Pancreas (tissue), 10 donors: ENCODE measurements at regions not wholly inside any gene's neighbourhood (a gene's known extent, or its start where the extent isn't known, plus 50 kb on each side); places are given as distances from the start of the nearest gene placed in this dataset.

Source experiments
- ATAC-seq, 4 donors: fragments of 200-7000 bp; cut with Tn5 transposase; one replicate each; pipeline versions ENCODE4 v1.8.0 to v1.9.1; 2020; ENCODE audit warnings: mild to moderate bottlenecking in 4 of 4, moderate library complexity in 4 of 4
- DNase-seq, 6 donors: peaks; one replicate each; pipeline ENCODE4 v3.0.0-alpha.2; 2020
- FAIRE-seq: peaks from 2 replicates; lab custom pipeline; 2012; peaks lifted over from hg19 to GRCh38; lab: Jason Lieb, UNC
- H3K27ac ChIP-seq, 4 donors: fragments of 200-600 bp; sonication (generic); 1 replicate in 3 of 4; 2 replicates in 1 of 4; pipeline versions ENCODE4 v1.5.0 to v1.8.0; 2020
- H3K27me3 ChIP-seq, 4 donors: fragments of 200-600 bp; one replicate each; pipeline ENCODE4 v1.8.0; 2021
- H3K36me3 ChIP-seq, 3 donors: fragments of 200-600 bp; sonication (generic) in 1 of 3; one replicate each; pipeline versions ENCODE4 v1.5.0 to v1.8.0; 2020 to 2021
- H3K4me1 ChIP-seq, 3 donors: fragments of 200-600 bp; one replicate each; pipeline ENCODE4 v1.8.0; 2021
- H3K4me3 ChIP-seq, 4 donors: fragments of 200-600 bp; sonication (generic) in 2 of 4; one replicate each; pipeline versions ENCODE4 v1.5.0 to v1.8.0; 2020 to 2021
- H3K9me3 ChIP-seq, 4 donors: fragments of 200-600 bp; one replicate each; pipeline ENCODE4 v1.8.0; 2021
- CTCF ChIP-seq, 4 donors: fragments of 200-600 bp; sonication (generic) in 3 of 4; IDR thresholded peaks; one replicate each; pipeline versions ENCODE4 v1.5.0 to v1.8.0; 2021; ENCODE audit warnings: antibody characterized with exemption in 4 of 4
- WGBS, 2 donors: extraction: QIAGEN DNeasy Blood & Tissue Kit; methylation state at CpG; one replicate each; pipeline ENCODE4 v1.1.7; 2013; 5-methylcytosine and 5-hydroxymethylcytosine counted together
- intact Hi-C, 3 donors: fragments of 100-400 bp; cut with DNase I; formaldehyde crosslinking; loops; one replicate each; pipeline versions ENCODE4 v1.11.1 to v1.14.2; 2022
- donor health status: healthy with polysubstance abuse.
- donor health status: DM: no; HTN: no; CAD: no; lungs with moderate emphysema.
- donor health status: DM: no; HTN: no; CAD: no.
- donor health status: control.
- donor health status: control.
- donor health status: Bipolar disorder and iron deficiency.
- donor health status: DM: yes; HTN: yes; CAD: no.
- donor health status: DM: no; HTN: no; CAD: no.
- donor health status: DM: no; HTN: no; CAD: no.
- donor health status: DM: yes; HTN: yes; CAD: no.

DNA sequence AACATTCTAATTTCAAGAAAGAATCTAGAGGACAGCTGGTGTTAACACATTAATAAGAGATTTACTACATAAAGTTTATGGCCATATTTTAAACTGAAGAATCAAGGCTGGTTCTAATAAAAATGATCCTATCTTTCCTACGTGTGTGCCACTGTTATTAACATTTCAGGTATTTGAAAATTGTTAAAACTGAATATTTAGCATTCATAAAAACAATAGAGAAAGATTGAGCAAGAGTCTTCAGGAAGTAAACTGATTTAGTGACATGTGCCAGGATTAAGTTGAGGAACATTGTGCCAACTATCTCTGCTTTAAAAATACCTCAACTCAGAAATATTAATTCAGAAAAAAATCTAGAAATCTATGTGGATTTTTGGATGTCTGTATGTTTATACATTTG is 810.1 kb downstream of the FAT4 start:
- ATAC-seq (no peak), FAIRE-seq (no peak), DNase-seq (no peak)
- Histone ChIP-seq H3K36me3 (no peaks in the 10 kb centered on the region), H3K27me3 (no peaks in the 10 kb centered on the region), H3K9me3 (no peaks in the 10 kb centered on the region), H3K4me1 (no peaks in the 10 kb centered on the region), H3K4me3 (no peak overlapping the region), H3K27ac (no peak overlapping the region)
- intact Hi-C loops: no loop called here
- no peak for TF ChIP-seq CTCF (IDR thresholded peaks at IDR 0.05)
- WGBS, 2 donors: 4 to 15% methylated on average over 1 of the region's 1 CpG

GRCh38 chr4:126130215-126130614 is 815.5 kb downstream of the FAT4 start:
- DNase-seq (no peak), ATAC-seq (no peak), FAIRE-seq (no peak)
- H3K4me1 ChIP-seq: no peaks in the 10 kb centered on the region
- intact Hi-C loops: no loop called here
- no peak overlapping the region for H3K4me3 ChIP-seq
- no peak for TF ChIP-seq CTCF (IDR thresholded peaks at IDR 0.05)
- H3K27ac ChIP-seq: no peak overlapping the region
- no peaks in the 10 kb centered on the region for H3K27me3 ChIP-seq
- H3K9me3 ChIP-seq: no peaks in the 10 kb centered on the region
- H3K36me3 ChIP-seq: no peaks in the 10 kb centered on the region

DNA sequence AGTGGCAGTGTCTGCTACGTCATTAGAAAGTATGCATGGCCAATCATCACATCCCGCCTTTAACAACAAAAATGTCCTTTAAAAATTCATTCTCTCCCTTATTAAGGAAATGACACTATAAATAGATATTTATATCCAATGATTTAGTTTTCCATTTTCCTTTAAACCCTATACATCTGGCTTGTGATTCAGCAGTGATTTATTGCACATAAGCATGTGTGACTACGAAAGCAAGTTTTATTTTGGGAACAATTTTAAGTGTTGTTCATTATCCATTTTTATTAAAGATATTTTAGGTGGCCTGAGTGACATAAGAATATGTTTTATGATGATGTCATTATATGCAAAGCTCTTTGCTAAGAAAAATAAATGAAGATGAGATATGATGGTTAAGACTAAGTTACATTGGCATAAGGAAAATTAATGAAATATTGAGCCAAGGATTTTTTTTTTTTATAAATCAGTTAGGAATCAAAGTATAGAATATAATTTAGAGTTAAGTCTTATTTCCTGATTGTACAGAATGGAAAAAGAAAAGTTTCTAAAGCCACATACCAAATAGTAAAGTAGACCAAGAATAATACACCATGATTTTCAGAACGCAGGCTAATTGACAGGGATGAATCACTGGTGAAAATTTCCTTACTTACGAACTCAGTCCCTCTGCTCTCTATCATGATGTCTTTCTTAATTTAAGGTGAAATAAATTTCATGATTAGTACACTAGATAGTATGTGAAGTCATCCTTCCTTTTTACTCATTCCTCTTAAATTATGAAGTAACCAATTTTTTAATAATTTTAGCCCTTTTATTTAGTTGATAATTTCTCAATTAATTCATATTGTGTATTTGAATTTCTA is 822.4 kb downstream of the FAT4 start:
- WGBS, 2 donors: 58 to 81% methylated on average over 5 of the region's 5 CpGs
- ATAC-seq (no peak), FAIRE-seq (no peak), DNase-seq (no peak)
- Histone ChIP-seq H3K27ac (no peak overlapping the region), H3K27me3 (no peaks in the 10 kb centered on the region), H3K9me3 (no peaks in the 10 kb centered on the region), H3K4me1 (no peaks in the 10 kb centered on the region), H3K4me3 (no peak overlapping the region), H3K36me3 (no peaks in the 10 kb centered on the region)
- intact Hi-C loops: no loop called here
- TF ChIP-seq CTCF (IDR thresholded peaks at IDR 0.05): no peak

DNA sequence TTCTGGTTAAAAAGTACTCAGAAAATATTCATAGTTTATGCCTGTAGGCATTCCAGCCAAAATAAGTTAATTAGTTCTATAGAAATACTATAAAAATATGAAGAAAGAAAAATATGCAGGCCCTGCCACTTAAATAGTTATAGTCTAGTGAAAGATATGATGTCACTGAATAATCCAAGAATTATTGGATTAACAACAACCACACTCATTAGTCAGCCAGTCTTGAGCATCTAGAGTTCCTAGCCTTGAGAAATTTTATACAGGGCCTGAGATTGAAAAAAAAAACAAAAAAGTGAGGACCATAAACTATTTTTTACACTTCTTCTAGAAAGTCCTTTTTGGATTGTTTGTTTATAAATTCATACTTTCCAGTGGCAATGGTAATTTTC is 823.0 kb downstream of the FAT4 start:
- Histone ChIP-seq H3K27me3 (no peaks in the 10 kb centered on the region), H3K4me1 (no peaks in the 10 kb centered on the region), H3K4me3 (no peak overlapping the region), H3K36me3 (no peaks in the 10 kb centered on the region), H3K9me3 (no peaks in the 10 kb centered on the region), H3K27ac (no peak overlapping the region)
- FAIRE-seq (no peak), ATAC-seq (no peak), DNase-seq (no peak)
- TF ChIP-seq CTCF (IDR thresholded peaks at IDR 0.05): no peak
- intact Hi-C loops: no loop called here

GRCh38 chr4:126144543-126145237 is 829.9 kb downstream of the FAT4 start:
- Histone ChIP-seq H3K27ac (no peak overlapping the region), H3K4me1 (no peaks in the 10 kb centered on the region), H3K36me3 (no peaks in the 10 kb centered on the region), H3K4me3 (no peak overlapping the region), H3K9me3 (no peaks in the 10 kb centered on the region), H3K27me3 (no peaks in the 10 kb centered on the region)
- TF ChIP-seq CTCF (IDR thresholded peaks at IDR 0.05): no peak
- no peak for ATAC-seq
- FAIRE-seq: no peak
- intact Hi-C loops: no loop called here
- no peak for DNase-seq
- 63 to 89% methylated on average over 1 of the region's 1 CpG for WGBS, 2 donors
